Inflammatory macrophage (primary cell): ENCODE measurements at regions not wholly inside any gene's neighbourhood (a gene's known extent, or its start where the extent isn't known, plus 50 kb on each side); places are given as distances from the start of the nearest gene placed in this dataset.
"Not testable (repeated sequence)": the region's sequence is repeated elsewhere in the genome, so short reads cannot be mapped to it uniquely, and the experiment has no call there.

ENCODE experiments used
- DNase-seq, 2 donors: peaks; one replicate each; pipeline ENCODE4 v3.0.0-alpha.2; 2020 to 2022

GRCh38 chr2:95767531-95767930 is 175.7 kb downstream of the TRIM43 start:
- not testable (repeated sequence) for DNase-seq

- not testable (repeated sequence) for DNase-seq
Observed at GRCh38 chr2:95767950-95768349, 176.1 kb downstream of the TRIM43 start.

GRCh38 chr2:95769256-95769655 is 177.5 kb downstream of the TRIM43 start:
- not testable (repeated sequence) for DNase-seq

GRCh38 chr2:95770726-95771125 is 178.9 kb downstream of the TRIM43 start:
- DNase-seq: not testable (repeated sequence)

- DNase-seq: not testable (repeated sequence)
Observed at GRCh38 chr2:95774322-95775192, 182.8 kb downstream of the TRIM43 start.

GRCh38 chr2:95775193-95775531 is 183.4 kb downstream of the TRIM43 start:
- DNase-seq: not testable (repeated sequence)
